ENCODE measurements at regions not wholly inside any gene's neighbourhood (a gene's known extent, or its start where the extent isn't known, plus 50 kb on each side); places are given as distances from the start of the nearest gene placed in this dataset.

DNA sequence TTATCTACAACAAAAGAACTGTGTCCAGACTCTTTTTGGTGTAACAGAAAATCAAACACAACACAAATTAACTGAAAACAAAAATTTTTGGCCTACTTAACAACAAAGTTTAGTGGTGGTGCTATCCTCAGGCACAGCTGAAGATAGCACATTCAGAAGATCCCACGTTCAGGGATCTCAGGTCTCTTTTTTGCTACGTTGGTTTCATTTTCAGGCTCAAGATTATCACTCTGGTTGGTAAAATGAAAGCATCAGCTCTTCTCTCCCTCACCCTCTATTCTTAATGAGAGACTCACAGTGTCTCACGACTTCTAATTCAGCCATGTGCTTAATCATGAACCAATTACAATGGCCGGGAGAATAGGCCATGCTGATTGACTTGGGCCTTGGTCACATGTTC, 146.9 kb upstream of the PTPRG start:
- TF ChIP-seq ZNF512 (CRISPR knock-in tag; IDR thresholded peaks at IDR 0.05; ENCODE audit: borderline replicate concordance) (no peak), SMAD3 (CRISPR knock-in tag; IDR thresholded peaks at IDR 0.05; ENCODE audit: borderline replicate concordance) (no peak), ARID4B (CRISPR knock-in tag; IDR thresholded peaks at IDR 0.05; ENCODE audit: borderline replicate concordance) (no peak), ZNF423 (CRISPR knock-in tag; IDR thresholded peaks at IDR 0.05) (no peak), E2F4 (CRISPR knock-in tag; IDR thresholded peaks at IDR 0.05; ENCODE audit: borderline replicate concordance, low read depth) (no peak), NFYB (CRISPR knock-in tag; conservative IDR thresholded peaks at IDR 0.05; ENCODE audit: low read depth) (no peak), HMGXB4 (CRISPR knock-in tag; IDR thresholded peaks at IDR 0.05) (no peak), GABPB1 (CRISPR knock-in tag; IDR thresholded peaks at IDR 0.05) (no peak), SOX15 (CRISPR knock-in tag; IDR thresholded peaks at IDR 0.05) (no peak), NR2C2 (CRISPR knock-in tag; IDR thresholded peaks at IDR 0.05) (no peak), CREB1 (CRISPR knock-in tag; IDR thresholded peaks at IDR 0.05) (no peak), TEAD4 (CRISPR knock-in tag; IDR thresholded peaks at IDR 0.05) (no peak), PREB (CRISPR knock-in tag; IDR thresholded peaks at IDR 0.05; ENCODE audit: borderline replicate concordance) (no peak)
- TF ChIP-seq, protein P1, sequence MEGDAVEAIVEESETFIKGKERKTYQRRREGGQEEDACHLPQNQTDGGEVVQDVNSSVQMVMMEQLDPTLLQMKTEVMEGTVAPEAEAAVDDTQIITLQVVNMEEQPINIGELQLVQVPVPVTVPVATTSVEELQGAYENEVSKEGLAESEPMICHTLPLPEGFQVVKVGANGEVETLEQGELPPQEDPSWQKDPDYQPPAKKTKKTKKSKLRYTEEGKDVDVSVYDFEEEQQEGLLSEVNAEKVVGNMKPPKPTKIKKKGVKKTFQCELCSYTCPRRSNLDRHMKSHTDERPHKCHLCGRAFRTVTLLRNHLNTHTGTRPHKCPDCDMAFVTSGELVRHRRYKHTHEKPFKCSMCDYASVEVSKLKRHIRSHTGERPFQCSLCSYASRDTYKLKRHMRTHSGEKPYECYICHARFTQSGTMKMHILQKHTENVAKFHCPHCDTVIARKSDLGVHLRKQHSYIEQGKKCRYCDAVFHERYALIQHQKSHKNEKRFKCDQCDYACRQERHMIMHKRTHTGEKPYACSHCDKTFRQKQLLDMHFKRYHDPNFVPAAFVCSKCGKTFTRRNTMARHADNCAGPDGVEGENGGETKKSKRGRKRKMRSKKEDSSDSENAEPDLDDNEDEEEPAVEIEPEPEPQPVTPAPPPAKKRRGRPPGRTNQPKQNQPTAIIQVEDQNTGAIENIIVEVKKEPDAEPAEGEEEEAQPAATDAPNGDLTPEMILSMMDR (IDR thresholded peaks at IDR 0.05) = no peak
